Sigmoid colon (tissue), 6 donors: ENCODE measurements at regions not wholly inside any gene's neighbourhood (a gene's known extent, or its start where the extent isn't known, plus 50 kb on each side); places are given as distances from the start of the nearest gene placed in this dataset.

Source experiments
- DNase-seq: peaks from one replicate; pipeline ENCODE4 v3.0.0-alpha.2; 2019
- H3K27ac ChIP-seq, 4 donors: fragments of 200-600 bp; sonication (generic); one replicate each; pipeline ENCODE4 v1.5.1; 2016 to 2019; ENCODE audit warnings: mild to moderate bottlenecking in 1 of 4
- H3K27me3 ChIP-seq, 3 donors: fragments of 200-600 bp; sonication (generic); one replicate each; pipeline ENCODE4 v1.5.1; 2019; ENCODE audit warnings: mild to moderate bottlenecking in 1 of 3
- H3K36me3 ChIP-seq, 4 donors: fragments of 200-600 bp; sonication (generic); one replicate each; pipeline ENCODE4 v1.5.1; 2016 to 2019
- H3K4me1 ChIP-seq, 4 donors: fragments of 200-600 bp; sonication (generic); one replicate each; pipeline ENCODE4 v1.5.1; 2017 to 2019
- H3K4me3 ChIP-seq, 4 donors: fragments of 200-600 bp; sonication (generic); one replicate each; pipeline ENCODE4 v1.5.1; 2017 to 2019; ENCODE audit warnings: mild to moderate bottlenecking in 2 of 4, moderate library complexity in 1 of 4
- H3K9me3 ChIP-seq, 4 donors: fragments of 200-600 bp in 3 of 4; sonication (generic) in 3 of 4; one replicate each; pipeline versions ENCODE4 v1.5.1 to v1.6.1; 2013 to 2019
- CTCF ChIP-seq, 4 experiments: fragments of 450-650 bp in 3 of 4; fragments of 200-600 bp in 1 of 4; IDR thresholded peaks; one replicate each; pipeline ENCODE4 v1.5.1; 2016 to 2019; ENCODE audit warnings: antibody characterized with exemption in 4 of 4, mild to moderate bottlenecking in 3 of 4, moderate library complexity in 2 of 4
- EP300 ChIP-seq, 4 donors: sonication (generic); formaldehyde crosslinking; IDR thresholded peaks; one replicate each; pipeline ENCODE4 v1.6.1; 2017; ENCODE audit warnings: antibody characterized with exemption in 4 of 4
- POLR2A ChIP-seq, 2 donors: fragments of 450-650 bp; IDR thresholded peaks; one replicate each; pipeline ENCODE4 v1.6.1; 2016; ENCODE audit warnings: antibody characterized with exemption in 2 of 2, mild to moderate bottlenecking in 2 of 2, moderate library complexity in 2 of 2
- POLR2AphosphoS5 ChIP-seq, 4 donors: sonication (generic); formaldehyde crosslinking; IDR thresholded peaks; one replicate each; pipeline ENCODE4 v1.6.1; 2017; ENCODE audit warnings: antibody characterized with exemption in 4 of 4
- WGBS, 2 donors: extraction: QIAGEN DNeasy Blood & Tissue Kit; methylation state at CpG; one replicate each; pipeline ENCODE4 v1.1.7; 2013; 5-methylcytosine and 5-hydroxymethylcytosine counted together
- intact Hi-C: fragments of 100-400 bp; cut with DNase I; formaldehyde crosslinking; loops from one replicate; pipeline ENCODE4 v1.15.1; 2023
- donor health status: healthy with polysubstance abuse.
- donor health status: healthy.

- TF ChIP-seq POLR2AphosphoS5 (IDR thresholded peaks at IDR 0.05) (no peak), CTCF (IDR thresholded peaks at IDR 0.05) (no peak), EP300 (IDR thresholded peaks at IDR 0.05) (no peak), POLR2A (IDR thresholded peaks at IDR 0.05) (no peak)
- 92 to 93% methylated on average over 6 of the region's 6 CpGs for WGBS, 2 donors
- no peaks in the 10 kb centered on the region for H3K36me3 ChIP-seq
- H3K27ac ChIP-seq, result no peak overlapping the region
- H3K4me3 ChIP-seq, result no peak overlapping the region
- intact Hi-C loops, result no loop called here
- no peaks in the 10 kb centered on the region for H3K27me3 ChIP-seq
- no peaks in the 10 kb centered on the region for H3K9me3 ChIP-seq
- DNase-seq, result no peak
- H3K4me1 ChIP-seq, result no peaks in the 10 kb centered on the region
These were observed 231.9 kb downstream of the GRB14 start for GRCh38 chr2:164389411-164389810.

GRCh38 chr2:164388511-164388910 lies 232.8 kb downstream of the GRB14 start:
- Histone ChIP-seq H3K9me3 (no peaks in the 10 kb centered on the region), H3K36me3 (no peaks in the 10 kb centered on the region), H3K4me1 (no peaks in the 10 kb centered on the region), H3K27ac (no peak overlapping the region), H3K4me3 (no peak overlapping the region), H3K27me3 (no peaks in the 10 kb centered on the region)
- WGBS, 2 donors, result 48 to 49% methylated on average over 2 of the region's 2 CpGs
- intact Hi-C loops, result no loop called here
- no peak for DNase-seq
- TF ChIP-seq EP300 (IDR thresholded peaks at IDR 0.05) (no peak), POLR2AphosphoS5 (IDR thresholded peaks at IDR 0.05) (no peak), POLR2A (IDR thresholded peaks at IDR 0.05) (no peak), CTCF (IDR thresholded peaks at IDR 0.05) (no peak)

GRCh38 chr2:164386231-164386630 lies 235.1 kb downstream of the GRB14 start:
- Histone ChIP-seq H3K4me1 (no peaks in the 10 kb centered on the region), H3K4me3 (no peak overlapping the region), H3K9me3 (no peaks in the 10 kb centered on the region), H3K27ac (no peak overlapping the region), H3K27me3 (no peaks in the 10 kb centered on the region), H3K36me3 (no peaks in the 10 kb centered on the region)
- no peak for DNase-seq
- TF ChIP-seq POLR2A (IDR thresholded peaks at IDR 0.05), result no peak
- intact Hi-C loops, result no loop called here
- 82 to 91% methylated on average over 5 of the region's 5 CpGs for WGBS, 2 donors

- no peaks in the 10 kb centered on the region for H3K36me3 ChIP-seq
- H3K27ac ChIP-seq, result no peak overlapping the region
- no peaks in the 10 kb centered on the region for H3K27me3 ChIP-seq
- no peaks in the 10 kb centered on the region for H3K9me3 ChIP-seq
- intact Hi-C loops, result no loop called here
- no peak overlapping the region for H3K4me3 ChIP-seq
- TF ChIP-seq CTCF (IDR thresholded peaks at IDR 0.05), result no peak
- no peak for TF ChIP-seq EP300 (IDR thresholded peaks at IDR 0.05)
- no peak for TF ChIP-seq POLR2A (IDR thresholded peaks at IDR 0.05)
- TF ChIP-seq POLR2AphosphoS5 (IDR thresholded peaks at IDR 0.05), result no peak
- no peak for DNase-seq
- no peaks in the 10 kb centered on the region for H3K4me1 ChIP-seq
These were observed 236.8 kb downstream of the GRB14 start for GRCh38 chr2:164384434-164384833.

GRCh38 chr2:164371916-164372315 lies 249.4 kb downstream of the GRB14 start:
- no peak for TF ChIP-seq POLR2A (IDR thresholded peaks at IDR 0.05)
- Histone ChIP-seq H3K4me3 (no peak overlapping the region), H3K27me3 (no peaks in the 10 kb centered on the region), H3K4me1 (no peaks in the 10 kb centered on the region), H3K36me3 (no peaks in the 10 kb centered on the region), H3K9me3 (peaks cover 0 to 4% (median 0%) of the 10 kb centered on the region in 4 donors), H3K27ac (no peak overlapping the region)
- no peak for DNase-seq
- 68 to 88% methylated on average over 4 of the region's 4 CpGs for WGBS, 2 donors
- intact Hi-C loops, result no loop called here

- WGBS, 2 donors, result 37 to 73% methylated on average over 1 of the region's 1 CpG
- no peak for DNase-seq
- intact Hi-C loops, result no loop called here
- Histone ChIP-seq H3K9me3 (peaks cover 0 to 4% (median 0%) of the 10 kb centered on the region in 4 donors), H3K4me3 (no peak overlapping the region), H3K27ac (no peak overlapping the region), H3K27me3 (no peaks in the 10 kb centered on the region), H3K36me3 (no peaks in the 10 kb centered on the region), H3K4me1 (no peaks in the 10 kb centered on the region)
- TF ChIP-seq POLR2A (IDR thresholded peaks at IDR 0.05) (no peak), CTCF (IDR thresholded peaks at IDR 0.05) (no peak), POLR2AphosphoS5 (IDR thresholded peaks at IDR 0.05) (no peak), EP300 (IDR thresholded peaks at IDR 0.05) (no peak)
These were observed 251.9 kb downstream of the GRB14 start for GRCh38 chr2:164369366-164369765.
